ENCODE measurements at regions not wholly inside any gene's neighbourhood (a gene's known extent, or its start where the extent isn't known, plus 50 kb on each side); places are given as distances from the start of the nearest gene placed in this dataset.
A peak's percentile ranks its signal among the peaks of the same experiment; 100 is the strongest.

- no peak overlapping the region for H3K9ac ChIP-seq (ENCODE audit: insufficient read length)
- H3K36me3 ChIP-seq (ENCODE audit: insufficient read depth, low read length), result no peaks in the 10 kb centered on the region
- no peak overlapping the region for H3K4me3 ChIP-seq
- peak; percentile 61 for DNase-seq (ENCODE audit: low read depth, low spot score)
- no peaks in the 10 kb centered on the region for H3K9me3 ChIP-seq (ENCODE audit: low read depth, low read length)
- no peak overlapping the region for H3K27ac ChIP-seq
- TF ChIP-seq POLR2AphosphoS5 (IDR thresholded peaks at IDR 0.05; ENCODE audit: borderline replicate concordance, low read depth, low read length) (peak; percentile 60; the same call in 1 of the 2 replicates), EZH2 (IDR thresholded peaks at IDR 0.05) (no peak)
Observed at GRCh38 chr1:101532377-101532776, 295.6 kb downstream of the S1PR1 start.

GRCh38 chr1:101540161-101540560 is 303.3 kb downstream of the S1PR1 start:
- Histone ChIP-seq H3K4me3 (no peak overlapping the region), H3K9ac (ENCODE audit: insufficient read length) (no peak overlapping the region), H3K9me3 (ENCODE audit: low read depth, low read length) (no peaks in the 10 kb centered on the region), H3K27ac (no peak overlapping the region), H3K36me3 (ENCODE audit: insufficient read depth, low read length) (no peaks in the 10 kb centered on the region)
- TF ChIP-seq EZH2 (IDR thresholded peaks at IDR 0.05) (no peak), POLR2AphosphoS5 (IDR thresholded peaks at IDR 0.05; ENCODE audit: borderline replicate concordance, low read depth, low read length) (no peak), FOXP2 (optimal IDR thresholded peaks at IDR 0.05; ENCODE audit: control extremely low read depth, extremely low read length, insufficient read depth) (no peak)
- no peak for DNase-seq (ENCODE audit: low read depth, low spot score)

DNA sequence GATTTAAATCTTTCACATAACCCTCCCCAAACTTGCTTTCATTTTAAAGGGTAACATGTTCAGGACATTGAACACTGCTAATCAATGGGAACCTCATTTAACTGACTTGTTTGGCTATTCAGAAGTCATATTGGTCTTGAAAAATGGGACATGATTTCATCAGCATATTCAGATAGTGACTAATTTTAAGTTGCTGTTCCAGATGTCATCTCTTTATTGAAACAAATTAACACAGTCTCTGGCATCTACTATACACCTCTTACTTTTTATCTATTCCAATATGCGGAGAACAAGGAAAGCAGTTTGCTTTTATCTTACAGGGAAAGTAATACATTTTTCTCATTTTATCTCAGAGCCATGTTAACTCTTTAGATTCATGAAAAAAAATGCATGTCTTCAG is 310.1 kb downstream of the S1PR1 start:
- H3K36me3 ChIP-seq (ENCODE audit: insufficient read depth, low read length), result no peaks in the 10 kb centered on the region
- no peak overlapping the region for H3K9ac ChIP-seq (ENCODE audit: insufficient read length)
- DNase-seq (ENCODE audit: low read depth, low spot score), result no peak
- TF ChIP-seq POLR2AphosphoS5 (IDR thresholded peaks at IDR 0.05; ENCODE audit: borderline replicate concordance, low read depth, low read length) (no peak), FOXP2 (optimal IDR thresholded peaks at IDR 0.05; ENCODE audit: control extremely low read depth, extremely low read length, insufficient read depth) (no peak), EZH2 (IDR thresholded peaks at IDR 0.05) (no peak)
- no peak overlapping the region for H3K4me3 ChIP-seq
- no peak overlapping the region for H3K27ac ChIP-seq
- no peaks in the 10 kb centered on the region for H3K9me3 ChIP-seq (ENCODE audit: low read depth, low read length)

GRCh38 chr1:101547357-101547756 is 310.5 kb downstream of the S1PR1 start:
- Histone ChIP-seq H3K27ac (no peak overlapping the region), H3K36me3 (ENCODE audit: insufficient read depth, low read length) (no peaks in the 10 kb centered on the region), H3K9me3 (ENCODE audit: low read depth, low read length) (no peaks in the 10 kb centered on the region), H3K4me3 (no peak overlapping the region), H3K9ac (ENCODE audit: insufficient read length) (no peak overlapping the region)
- TF ChIP-seq FOXP2 (optimal IDR thresholded peaks at IDR 0.05; ENCODE audit: control extremely low read depth, extremely low read length, insufficient read depth) (no peak), POLR2AphosphoS5 (IDR thresholded peaks at IDR 0.05; ENCODE audit: borderline replicate concordance, low read depth, low read length) (no peak), EZH2 (IDR thresholded peaks at IDR 0.05) (no peak)
- DNase-seq (ENCODE audit: low read depth, low spot score), result no peak

- H3K36me3 ChIP-seq (ENCODE audit: insufficient read depth, low read length), result no peaks in the 10 kb centered on the region
- TF ChIP-seq FOXP2 (optimal IDR thresholded peaks at IDR 0.05; ENCODE audit: control extremely low read depth, extremely low read length, insufficient read depth), result no peak
- TF ChIP-seq EZH2 (IDR thresholded peaks at IDR 0.05), result no peak
- no peak for TF ChIP-seq POLR2AphosphoS5 (IDR thresholded peaks at IDR 0.05; ENCODE audit: borderline replicate concordance, low read depth, low read length)
- H3K9me3 ChIP-seq (ENCODE audit: low read depth, low read length), result no peaks in the 10 kb centered on the region
- no peak overlapping the region for H3K27ac ChIP-seq
- H3K9ac ChIP-seq (ENCODE audit: insufficient read length), result no peak overlapping the region
- H3K4me3 ChIP-seq, result no peak overlapping the region
- DNase-seq (ENCODE audit: low read depth, low spot score), result no peak
Observed at GRCh38 chr1:101548376-101548775, 311.6 kb downstream of the S1PR1 start.

GRCh38 chr1:101550581-101550980 is 313.8 kb downstream of the S1PR1 start:
- Histone ChIP-seq H3K9me3 (ENCODE audit: low read depth, low read length) (no peaks in the 10 kb centered on the region), H3K9ac (ENCODE audit: insufficient read length) (no peak overlapping the region), H3K4me3 (no peak overlapping the region), H3K27ac (no peak overlapping the region), H3K36me3 (ENCODE audit: insufficient read depth, low read length) (no peaks in the 10 kb centered on the region)
- no peak for DNase-seq (ENCODE audit: low read depth, low spot score)
- no peak for TF ChIP-seq POLR2AphosphoS5 (IDR thresholded peaks at IDR 0.05; ENCODE audit: borderline replicate concordance, low read depth, low read length)
- TF ChIP-seq FOXP2 (optimal IDR thresholded peaks at IDR 0.05; ENCODE audit: control extremely low read depth, extremely low read length, insufficient read depth), result no peak
- TF ChIP-seq EZH2 (IDR thresholded peaks at IDR 0.05), result no peak

DNA sequence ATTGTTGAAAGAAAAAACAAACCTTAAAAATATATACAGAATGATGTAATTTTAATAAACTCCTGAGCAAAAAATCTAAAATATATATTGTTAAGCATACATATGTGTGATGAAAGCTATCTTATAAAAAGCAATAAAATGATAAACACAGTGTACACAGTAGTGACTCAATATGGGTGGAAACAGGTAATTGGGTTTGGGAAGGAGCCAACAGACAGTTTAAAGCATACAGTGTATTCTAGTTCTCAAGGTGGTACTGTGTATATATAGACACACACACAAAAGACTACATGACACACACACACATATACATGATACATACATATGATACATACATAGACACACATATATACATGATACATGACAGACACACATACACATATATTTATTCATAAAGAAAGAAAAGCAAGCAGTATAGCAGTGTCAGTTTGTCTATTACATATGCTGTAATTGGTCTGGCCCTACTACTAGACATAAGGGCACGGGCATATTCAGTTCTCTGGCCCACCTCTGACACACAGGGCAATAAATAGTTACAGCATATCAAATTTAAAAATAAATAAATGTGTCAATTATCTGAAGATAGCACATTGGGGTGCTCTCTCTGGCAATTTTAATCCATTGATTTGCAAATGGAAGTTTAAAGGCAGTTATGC is 330.2 kb downstream of the S1PR1 start:
- no peak overlapping the region for H3K27ac ChIP-seq
- no peak overlapping the region for H3K4me3 ChIP-seq
- no peaks in the 10 kb centered on the region for H3K9me3 ChIP-seq (ENCODE audit: low read depth, low read length)
- DNase-seq (ENCODE audit: low read depth, low spot score), result no peak
- TF ChIP-seq POLR2AphosphoS5 (IDR thresholded peaks at IDR 0.05; ENCODE audit: borderline replicate concordance, low read depth, low read length) (no peak), EZH2 (IDR thresholded peaks at IDR 0.05) (no peak), FOXP2 (optimal IDR thresholded peaks at IDR 0.05; ENCODE audit: control extremely low read depth, extremely low read length, insufficient read depth) (no peak)
- H3K36me3 ChIP-seq (ENCODE audit: insufficient read depth, low read length), result no peaks in the 10 kb centered on the region
- no peak overlapping the region for H3K9ac ChIP-seq (ENCODE audit: insufficient read length)

- Histone ChIP-seq H3K36me3 (ENCODE audit: insufficient read depth, low read length) (no peaks in the 10 kb centered on the region), H3K4me3 (no peak overlapping the region), H3K9ac (ENCODE audit: insufficient read length) (no peak overlapping the region), H3K27ac (no peak overlapping the region), H3K9me3 (ENCODE audit: low read depth, low read length) (no peaks in the 10 kb centered on the region)
- TF ChIP-seq EZH2 (IDR thresholded peaks at IDR 0.05), result no peak
- TF ChIP-seq FOXP2 (optimal IDR thresholded peaks at IDR 0.05; ENCODE audit: control extremely low read depth, extremely low read length, insufficient read depth), result no peak
- no peak for TF ChIP-seq POLR2AphosphoS5 (IDR thresholded peaks at IDR 0.05; ENCODE audit: borderline replicate concordance, low read depth, low read length)
- no peak for DNase-seq (ENCODE audit: low read depth, low spot score)
Observed at GRCh38 chr1:101567582-101568189, 330.9 kb downstream of the S1PR1 start.
